GM23338 (cell line): ENCODE measurements at regions not wholly inside any gene's neighbourhood (a gene's known extent, or its start where the extent isn't known, plus 50 kb on each side); places are given as distances from the start of the nearest gene placed in this dataset.

Source experiments
- CREB1 ChIP-seq: fragments of 250-450 bp; sonication (Bioruptor Pico); IDR thresholded peaks from 2 replicates; pipeline ENCODE4 v1.5.0; 2020; ENCODE audit warnings: low read depth, mild to moderate bottlenecking, moderate library complexity
- CTCF ChIP-seq, 2 experiments: fragments of 200-600 bp in 1 of 2; sonication (generic) in 1 of 2; conservative IDR thresholded peaks; 2 replicates each; pipeline versions ENCODE4 v1.5.1 to v1.6.1; 2016 to 2017; ENCODE audit warnings: antibody characterized with exemption in 2 of 2, low read depth in 2 of 2, mild to moderate bottlenecking in 2 of 2, moderate library complexity in 1 of 2
- ETS1 ChIP-seq: IDR thresholded peaks from 2 replicates; pipeline ENCODE4 v1.6.1; 2016; ENCODE audit warnings: antibody characterized with exemption
- EZH2 ChIP-seq: fragments of 200-600 bp; sonication (generic); IDR thresholded peaks from one replicate; pipeline ENCODE4 v1.8.0; 2017; ENCODE audit warnings: antibody characterized with exemption, mild to moderate bottlenecking, low read depth; ENCODE audit not compliant: unreplicated experiment
- EZH2phosphoT487 ChIP-seq: fragments of 200-600 bp; sonication (generic); IDR thresholded peaks from one replicate; pipeline ENCODE4 v1.8.1; 2018; ENCODE audit warnings: antibody characterized with exemption; ENCODE audit not compliant: unreplicated experiment
- JUNB ChIP-seq: IDR thresholded peaks from one replicate; pipeline ENCODE4 v1.6.1; 2016; ENCODE audit warnings: antibody characterized with exemption; ENCODE audit not compliant: unreplicated experiment
- POLR2AphosphoS5 ChIP-seq: IDR thresholded peaks from 2 replicates; pipeline ENCODE4 v1.6.1; 2016; ENCODE audit warnings: antibody characterized with exemption, low read depth
- STAT1 ChIP-seq: IDR thresholded peaks from one replicate; pipeline ENCODE4 v1.6.1; 2016; ENCODE audit warnings: antibody characterized with exemption; ENCODE audit not compliant: unreplicated experiment
- ZNF114 ChIP-seq: fragments of 250-450 bp; sonication (Bioruptor Pico); IDR thresholded peaks from 2 replicates; pipeline ENCODE4 v1.5.0; 2020; ENCODE audit warnings: mild to moderate bottlenecking, moderate library complexity
- ZNF331 ChIP-seq: fragments of 250-450 bp; sonication (Bioruptor Pico); IDR thresholded peaks from 2 replicates; pipeline ENCODE4 v1.5.0; 2020; ENCODE audit warnings: low read depth, mild to moderate bottlenecking, moderate library complexity
- TF ChIP-seq, protein P1 (sequence below): IDR thresholded peaks from one replicate; pipeline ENCODE4 v1.6.1; 2018; ENCODE audit warnings: antibody characterized with exemption; ENCODE audit not compliant: unreplicated experiment
- TF ChIP-seq, protein P2 (sequence below): fragments of 250-450 bp; sonication (Bioruptor Pico); IDR thresholded peaks from 2 replicates; pipeline ENCODE4 v1.5.0; 2020; ENCODE audit warnings: mild to moderate bottlenecking, moderate library complexity

DNA sequence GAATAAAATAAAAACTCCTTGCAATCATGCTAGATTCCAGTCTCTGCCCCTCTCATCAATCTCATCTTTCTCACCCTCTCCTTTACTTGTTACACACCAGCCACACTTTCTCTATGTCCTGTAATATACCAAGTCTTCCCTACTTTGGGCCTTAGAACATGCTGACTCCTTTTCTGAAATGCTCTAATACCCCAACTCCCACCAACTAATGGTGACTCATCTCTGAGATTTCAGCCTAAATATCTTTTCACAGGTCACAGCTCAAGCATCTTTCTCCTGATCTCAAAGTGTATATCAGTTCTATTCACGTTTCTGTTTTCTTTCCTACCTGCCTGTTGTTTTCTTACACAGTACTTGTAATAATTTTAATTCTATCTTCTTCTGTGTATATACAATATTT is 378.9 kb upstream of the PRICKLE1 start:
- TF ChIP-seq CTCF (conservative IDR thresholded peaks at IDR 0.05; ENCODE audit: low read depth in 2 of 2) (no peak), POLR2AphosphoS5 (no peak), EZH2 (no peak), EZH2phosphoT487 (no peak), JUNB (no peak), ETS1 (no peak), CREB1 (CRISPR knock-in tag) (no peak), ZNF114 (CRISPR knock-in tag) (no peak), ZNF331 (CRISPR knock-in tag) (no peak), STAT1 (no peak)
- TF ChIP-seq, protein P1, sequence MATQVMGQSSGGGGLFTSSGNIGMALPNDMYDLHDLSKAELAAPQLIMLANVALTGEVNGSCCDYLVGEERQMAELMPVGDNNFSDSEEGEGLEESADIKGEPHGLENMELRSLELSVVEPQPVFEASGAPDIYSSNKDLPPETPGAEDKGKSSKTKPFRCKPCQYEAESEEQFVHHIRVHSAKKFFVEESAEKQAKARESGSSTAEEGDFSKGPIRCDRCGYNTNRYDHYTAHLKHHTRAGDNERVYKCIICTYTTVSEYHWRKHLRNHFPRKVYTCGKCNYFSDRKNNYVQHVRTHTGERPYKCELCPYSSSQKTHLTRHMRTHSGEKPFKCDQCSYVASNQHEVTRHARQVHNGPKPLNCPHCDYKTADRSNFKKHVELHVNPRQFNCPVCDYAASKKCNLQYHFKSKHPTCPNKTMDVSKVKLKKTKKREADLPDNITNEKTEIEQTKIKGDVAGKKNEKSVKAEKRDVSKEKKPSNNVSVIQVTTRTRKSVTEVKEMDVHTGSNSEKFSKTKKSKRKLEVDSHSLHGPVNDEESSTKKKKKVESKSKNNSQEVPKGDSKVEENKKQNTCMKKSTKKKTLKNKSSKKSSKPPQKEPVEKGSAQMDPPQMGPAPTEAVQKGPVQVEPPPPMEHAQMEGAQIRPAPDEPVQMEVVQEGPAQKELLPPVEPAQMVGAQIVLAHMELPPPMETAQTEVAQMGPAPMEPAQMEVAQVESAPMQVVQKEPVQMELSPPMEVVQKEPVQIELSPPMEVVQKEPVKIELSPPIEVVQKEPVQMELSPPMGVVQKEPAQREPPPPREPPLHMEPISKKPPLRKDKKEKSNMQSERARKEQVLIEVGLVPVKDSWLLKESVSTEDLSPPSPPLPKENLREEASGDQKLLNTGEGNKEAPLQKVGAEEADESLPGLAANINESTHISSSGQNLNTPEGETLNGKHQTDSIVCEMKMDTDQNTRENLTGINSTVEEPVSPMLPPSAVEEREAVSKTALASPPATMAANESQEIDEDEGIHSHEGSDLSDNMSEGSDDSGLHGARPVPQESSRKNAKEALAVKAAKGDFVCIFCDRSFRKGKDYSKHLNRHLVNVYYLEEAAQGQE: no peak
- TF ChIP-seq, protein P2, sequence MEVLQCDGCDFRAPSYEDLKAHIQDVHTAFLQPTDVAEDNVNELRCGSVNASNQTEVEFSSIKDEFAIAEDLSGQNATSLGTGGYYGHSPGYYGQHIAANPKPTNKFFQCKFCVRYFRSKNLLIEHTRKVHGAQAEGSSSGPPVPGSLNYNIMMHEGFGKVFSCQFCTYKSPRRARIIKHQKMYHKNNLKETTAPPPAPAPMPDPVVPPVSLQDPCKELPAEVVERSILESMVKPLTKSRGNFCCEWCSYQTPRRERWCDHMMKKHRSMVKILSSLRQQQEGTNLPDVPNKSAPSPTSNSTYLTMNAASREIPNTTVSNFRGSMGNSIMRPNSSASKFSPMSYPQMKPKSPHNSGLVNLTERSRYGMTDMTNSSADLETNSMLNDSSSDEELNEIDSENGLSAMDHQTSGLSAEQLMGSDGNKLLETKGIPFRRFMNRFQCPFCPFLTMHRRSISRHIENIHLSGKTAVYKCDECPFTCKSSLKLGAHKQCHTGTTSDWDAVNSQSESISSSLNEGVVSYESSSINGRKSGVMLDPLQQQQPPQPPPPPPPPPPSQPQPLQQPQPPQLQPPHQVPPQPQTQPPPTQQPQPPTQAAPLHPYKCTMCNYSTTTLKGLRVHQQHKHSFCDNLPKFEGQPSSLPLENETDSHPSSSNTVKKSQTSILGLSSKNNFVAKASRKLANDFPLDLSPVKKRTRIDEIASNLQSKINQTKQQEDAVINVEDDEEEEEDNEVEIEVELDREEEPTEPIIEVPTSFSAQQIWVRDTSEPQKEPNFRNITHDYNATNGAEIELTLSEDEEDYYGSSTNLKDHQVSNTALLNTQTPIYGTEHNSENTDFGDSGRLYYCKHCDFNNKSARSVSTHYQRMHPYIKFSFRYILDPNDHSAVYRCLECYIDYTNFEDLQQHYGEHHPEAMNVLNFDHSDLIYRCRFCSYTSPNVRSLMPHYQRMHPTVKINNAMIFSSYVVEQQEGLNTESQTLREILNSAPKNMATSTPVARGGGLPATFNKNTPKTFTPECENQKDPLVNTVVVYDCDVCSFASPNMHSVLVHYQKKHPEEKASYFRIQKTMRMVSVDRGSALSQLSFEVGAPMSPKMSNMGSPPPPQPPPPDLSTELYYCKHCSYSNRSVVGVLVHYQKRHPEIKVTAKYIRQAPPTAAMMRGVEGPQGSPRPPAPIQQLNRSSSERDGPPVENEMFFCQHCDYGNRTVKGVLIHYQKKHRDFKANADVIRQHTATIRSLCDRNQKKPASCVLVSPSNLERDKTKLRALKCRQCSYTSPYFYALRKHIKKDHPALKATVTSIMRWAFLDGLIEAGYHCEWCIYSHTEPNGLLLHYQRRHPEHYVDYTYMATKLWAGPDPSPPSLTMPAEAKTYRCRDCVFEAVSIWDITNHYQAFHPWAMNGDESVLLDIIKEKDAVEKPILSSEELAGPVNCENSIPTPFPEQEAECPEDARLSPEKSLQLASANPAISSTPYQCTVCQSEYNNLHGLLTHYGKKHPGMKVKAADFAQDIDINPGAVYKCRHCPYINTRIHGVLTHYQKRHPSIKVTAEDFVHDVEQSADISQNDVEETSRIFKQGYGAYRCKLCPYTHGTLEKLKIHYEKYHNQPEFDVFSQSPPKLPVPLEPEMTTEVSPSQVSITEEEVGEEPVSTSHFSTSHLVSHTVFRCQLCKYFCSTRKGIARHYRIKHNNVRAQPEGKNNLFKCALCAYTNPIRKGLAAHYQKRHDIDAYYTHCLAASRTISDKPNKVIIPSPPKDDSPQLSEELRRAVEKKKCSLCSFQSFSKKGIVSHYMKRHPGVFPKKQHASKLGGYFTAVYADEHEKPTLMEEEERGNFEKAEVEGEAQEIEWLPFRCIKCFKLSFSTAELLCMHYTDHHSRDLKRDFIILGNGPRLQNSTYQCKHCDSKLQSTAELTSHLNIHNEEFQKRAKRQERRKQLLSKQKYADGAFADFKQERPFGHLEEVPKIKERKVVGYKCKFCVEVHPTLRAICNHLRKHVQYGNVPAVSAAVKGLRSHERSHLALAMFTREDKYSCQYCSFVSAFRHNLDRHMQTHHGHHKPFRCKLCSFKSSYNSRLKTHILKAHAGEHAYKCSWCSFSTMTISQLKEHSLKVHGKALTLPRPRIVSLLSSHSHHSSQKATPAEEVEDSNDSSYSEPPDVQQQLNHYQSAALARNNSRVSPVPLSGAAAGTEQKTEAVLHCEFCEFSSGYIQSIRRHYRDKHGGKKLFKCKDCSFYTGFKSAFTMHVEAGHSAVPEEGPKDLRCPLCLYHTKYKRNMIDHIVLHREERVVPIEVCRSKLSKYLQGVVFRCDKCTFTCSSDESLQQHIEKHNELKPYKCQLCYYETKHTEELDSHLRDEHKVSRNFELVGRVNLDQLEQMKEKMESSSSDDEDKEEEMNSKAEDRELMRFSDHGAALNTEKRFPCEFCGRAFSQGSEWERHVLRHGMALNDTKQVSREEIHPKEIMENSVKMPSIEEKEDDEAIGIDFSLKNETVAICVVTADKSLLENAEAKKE (CRISPR knock-in tag): no peak
